ENCODE measurements at regions not wholly inside any gene's neighbourhood (a gene's known extent, or its start where the extent isn't known, plus 50 kb on each side); places are given as distances from the start of the nearest gene placed in this dataset.

DNA sequence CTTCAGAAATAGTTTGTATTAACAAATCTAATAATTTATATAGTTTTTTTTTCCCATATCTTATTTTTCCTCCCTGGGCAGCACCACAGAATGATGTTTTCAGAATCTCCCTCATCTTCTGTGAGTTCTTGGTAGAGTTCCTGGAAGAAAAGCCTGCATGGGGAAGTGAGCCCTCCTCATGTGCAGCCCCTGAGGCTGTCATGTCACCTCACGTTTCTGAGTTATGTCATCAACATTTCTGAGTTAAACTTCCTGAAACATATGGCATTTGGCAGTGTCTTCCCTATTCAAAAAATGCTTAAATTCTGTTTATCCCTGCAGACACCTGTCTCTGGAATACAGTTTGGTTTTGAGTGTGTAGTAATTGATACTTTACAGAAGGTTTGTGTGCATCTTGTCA is 979.0 kb downstream of the TMEM121 start:
- TF ChIP-seq, protein P1, sequence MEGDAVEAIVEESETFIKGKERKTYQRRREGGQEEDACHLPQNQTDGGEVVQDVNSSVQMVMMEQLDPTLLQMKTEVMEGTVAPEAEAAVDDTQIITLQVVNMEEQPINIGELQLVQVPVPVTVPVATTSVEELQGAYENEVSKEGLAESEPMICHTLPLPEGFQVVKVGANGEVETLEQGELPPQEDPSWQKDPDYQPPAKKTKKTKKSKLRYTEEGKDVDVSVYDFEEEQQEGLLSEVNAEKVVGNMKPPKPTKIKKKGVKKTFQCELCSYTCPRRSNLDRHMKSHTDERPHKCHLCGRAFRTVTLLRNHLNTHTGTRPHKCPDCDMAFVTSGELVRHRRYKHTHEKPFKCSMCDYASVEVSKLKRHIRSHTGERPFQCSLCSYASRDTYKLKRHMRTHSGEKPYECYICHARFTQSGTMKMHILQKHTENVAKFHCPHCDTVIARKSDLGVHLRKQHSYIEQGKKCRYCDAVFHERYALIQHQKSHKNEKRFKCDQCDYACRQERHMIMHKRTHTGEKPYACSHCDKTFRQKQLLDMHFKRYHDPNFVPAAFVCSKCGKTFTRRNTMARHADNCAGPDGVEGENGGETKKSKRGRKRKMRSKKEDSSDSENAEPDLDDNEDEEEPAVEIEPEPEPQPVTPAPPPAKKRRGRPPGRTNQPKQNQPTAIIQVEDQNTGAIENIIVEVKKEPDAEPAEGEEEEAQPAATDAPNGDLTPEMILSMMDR (IDR thresholded peaks at IDR 0.05): no peak
- no peak for TF ChIP-seq POLR2A (IDR thresholded peaks at IDR 0.05)
